HG02943 (cell line): ENCODE measurements at regions not wholly inside any gene's neighbourhood (a gene's known extent, or its start where the extent isn't known, plus 50 kb on each side); places are given as distances from the start of the nearest gene placed in this dataset.

Source experiments
- ATAC-seq: cut with Tn5 transposase; IDR thresholded peaks from one replicate; pipeline ENCODE4 v1.9.1; 2021; ENCODE audit warnings: mild to moderate bottlenecking, low read depth, moderate library complexity; ENCODE audit not compliant: unreplicated experiment

GRCh38 chr16:56140645-56141044 is 50.6 kb upstream of the GNAO1 start:
- no peak for ATAC-seq

DNA sequence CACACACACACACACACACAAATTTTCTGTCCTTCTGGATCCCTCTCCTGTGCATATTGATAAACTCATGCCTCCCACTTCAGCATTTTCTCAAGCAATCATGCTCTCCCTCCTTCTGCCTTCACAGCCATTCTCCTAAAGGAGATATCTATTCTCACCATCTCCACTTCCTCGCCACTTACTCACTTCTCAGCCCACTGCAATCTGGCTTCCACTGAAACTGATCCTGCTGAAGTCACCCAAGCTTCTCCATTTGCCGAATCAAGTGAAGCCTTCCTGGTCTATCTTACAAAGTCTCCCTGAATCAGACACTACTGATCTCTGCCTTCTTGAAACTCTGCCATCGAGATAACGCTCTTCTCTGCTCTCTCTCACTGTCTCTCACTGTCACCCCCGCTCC is 54.0 kb upstream of the GNAO1 start:
- no peak for ATAC-seq

- no peak for ATAC-seq
These were observed 55.0 kb upstream of the GNAO1 start for GRCh38 chr16:56136256-56136655.

DNA sequence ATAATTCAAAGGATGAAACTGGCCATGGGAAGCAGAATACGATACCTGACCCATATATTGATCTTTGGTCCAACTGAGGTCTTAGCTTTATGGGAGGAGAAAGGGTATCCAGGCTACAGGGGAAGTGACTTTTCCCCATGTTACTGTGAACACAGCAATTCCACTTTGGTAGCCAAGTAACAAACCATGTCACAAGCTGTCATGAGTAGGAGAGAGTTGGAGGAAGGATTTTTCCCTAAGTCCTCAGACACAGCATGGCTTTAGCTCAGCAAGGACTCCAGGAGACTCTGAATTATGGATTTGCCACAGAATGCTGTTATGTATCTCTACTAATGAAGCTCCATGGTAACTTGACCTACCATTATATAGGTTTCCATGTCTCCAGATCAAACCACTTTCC is 56.5 kb upstream of the GNAO1 start:
- ATAC-seq: no peak

DNA sequence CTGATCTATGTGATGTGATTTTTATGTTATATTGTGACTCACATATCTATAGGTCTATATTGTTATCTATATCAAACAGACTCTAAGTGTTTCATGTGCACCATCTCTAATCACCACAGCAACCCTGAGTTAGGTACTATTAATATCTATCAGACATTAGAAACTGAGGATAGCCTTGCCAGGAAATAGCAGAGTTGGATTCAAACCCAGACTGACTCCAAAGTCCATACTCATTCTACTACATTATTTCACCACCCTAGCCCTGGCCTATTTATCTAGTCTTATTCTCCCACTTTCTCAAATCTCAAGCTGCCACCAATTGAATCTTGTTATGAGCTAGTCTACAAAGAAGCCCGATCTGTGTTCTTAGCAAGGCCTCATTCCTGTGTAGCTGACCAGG is 65.4 kb upstream of the GNAO1 start:
- ATAC-seq: no peak

GRCh38 chr16:56122251-56122650 is 69.0 kb upstream of the GNAO1 start:
- ATAC-seq: no peak

GRCh38 chr16:56121156-56121500 is 70.2 kb upstream of the GNAO1 start:
- ATAC-seq: no peak

- ATAC-seq: no peak
These were observed 70.7 kb upstream of the GNAO1 start for GRCh38 chr16:56120447-56121155.

DNA sequence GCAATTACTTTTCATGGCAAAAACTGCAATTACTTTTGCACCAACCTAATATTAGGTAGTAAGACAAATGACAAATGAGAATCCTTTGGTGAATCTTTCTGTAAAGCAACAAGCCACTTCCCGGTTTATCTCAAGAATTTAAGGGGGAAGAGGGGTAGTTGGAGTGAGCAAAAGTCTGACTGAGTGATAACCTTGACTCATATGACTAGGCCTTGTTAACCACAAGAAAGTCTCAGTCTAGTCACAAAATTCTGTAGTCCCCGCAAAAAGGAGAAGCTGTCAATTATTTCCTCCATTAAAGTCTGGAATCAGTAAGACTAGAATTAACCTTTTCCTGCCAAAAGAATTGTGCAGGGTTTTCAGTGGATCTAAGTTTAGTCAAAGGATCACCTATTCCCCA is 72.2 kb upstream of the GNAO1 start:
- ATAC-seq: no peak

- no peak for ATAC-seq
These were observed 74.7 kb upstream of the GNAO1 start for GRCh38 chr16:56116577-56116964.

GRCh38 chr16:56115817-56116576 is 75.3 kb upstream of the GNAO1 start:
- no peak for ATAC-seq

DNA sequence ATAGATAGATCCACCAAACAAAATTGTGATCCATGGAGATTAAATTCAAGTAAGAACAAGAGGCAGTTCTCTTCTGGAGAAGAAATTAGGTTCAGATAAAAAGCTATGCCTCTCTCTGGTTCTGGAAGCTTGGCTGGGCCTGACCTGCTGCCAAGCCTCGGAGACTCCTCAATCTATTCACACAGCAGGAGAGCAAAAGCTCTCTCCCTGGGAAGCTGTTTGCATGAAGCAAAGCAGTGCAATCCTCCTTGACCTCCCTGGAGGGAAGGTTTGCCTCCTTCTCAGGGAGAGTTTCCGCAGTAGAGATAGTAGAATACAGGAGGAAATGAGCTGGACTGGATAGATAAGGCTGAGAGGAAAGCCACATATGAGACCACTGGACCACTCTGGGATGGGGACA is 78.1 kb upstream of the GNAO1 start:
- no peak for ATAC-seq

DNA sequence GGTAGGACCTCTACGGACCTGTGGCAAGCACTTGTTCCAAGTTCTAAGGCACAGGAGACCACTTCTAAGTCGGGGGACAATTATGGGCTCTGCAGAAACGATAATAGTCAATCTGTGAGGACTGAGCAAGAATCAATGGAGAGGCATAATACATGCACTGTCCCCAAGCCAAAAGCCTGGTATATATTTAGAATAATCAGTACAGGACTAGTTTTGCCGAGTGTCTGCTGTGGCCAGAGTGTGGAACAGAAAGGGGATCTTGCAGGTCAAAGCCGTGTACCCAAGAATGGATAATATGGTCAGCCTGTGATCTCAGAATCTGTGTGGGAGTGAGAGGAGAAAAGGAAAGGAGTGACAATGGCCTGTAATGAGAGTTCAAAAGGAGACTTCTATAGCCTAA is 80.2 kb upstream of the GNAO1 start:
- no peak for ATAC-seq

DNA sequence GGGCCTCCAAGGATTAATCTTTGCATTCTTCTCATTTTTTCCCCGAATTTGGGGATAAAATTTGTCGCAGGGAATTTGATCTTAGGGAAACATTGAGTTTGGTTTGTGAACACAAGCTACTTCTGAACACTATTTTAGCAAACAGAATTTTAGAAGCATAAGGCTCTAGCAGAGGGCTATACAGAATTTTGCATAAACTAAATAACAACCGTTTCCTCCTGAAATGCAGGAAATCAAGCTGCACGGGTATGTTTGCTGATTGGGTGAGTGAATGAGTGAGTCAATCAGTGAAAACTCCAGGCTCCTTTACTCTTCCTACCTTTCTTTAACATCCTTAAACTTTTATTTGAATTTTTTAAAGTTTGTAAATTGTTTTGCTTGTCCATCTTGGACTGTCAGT is 81.3 kb upstream of the GNAO1 start:
- no peak for ATAC-seq

- no peak for ATAC-seq
These were observed 82.1 kb upstream of the GNAO1 start for GRCh38 chr16:56109205-56109604.

DNA sequence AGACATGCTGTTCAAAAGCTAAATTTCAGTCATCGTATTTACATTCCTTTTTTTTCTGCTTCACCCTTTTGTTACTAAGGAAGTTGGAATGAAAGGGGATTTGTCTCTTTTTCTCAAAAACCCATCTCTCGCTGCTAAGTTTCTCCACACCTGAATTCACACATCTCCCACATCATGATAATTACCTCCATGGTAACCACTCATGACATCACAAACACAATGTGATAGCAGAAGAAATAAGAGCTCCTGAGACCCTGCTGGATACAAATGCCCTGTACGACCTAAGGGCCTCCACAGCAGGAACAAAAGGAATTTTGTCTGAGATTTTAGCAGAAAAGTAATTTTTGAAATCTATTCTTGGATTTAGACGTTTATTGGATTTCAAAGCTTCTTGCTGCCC is 82.6 kb upstream of the GNAO1 start:
- ATAC-seq: no peak

DNA sequence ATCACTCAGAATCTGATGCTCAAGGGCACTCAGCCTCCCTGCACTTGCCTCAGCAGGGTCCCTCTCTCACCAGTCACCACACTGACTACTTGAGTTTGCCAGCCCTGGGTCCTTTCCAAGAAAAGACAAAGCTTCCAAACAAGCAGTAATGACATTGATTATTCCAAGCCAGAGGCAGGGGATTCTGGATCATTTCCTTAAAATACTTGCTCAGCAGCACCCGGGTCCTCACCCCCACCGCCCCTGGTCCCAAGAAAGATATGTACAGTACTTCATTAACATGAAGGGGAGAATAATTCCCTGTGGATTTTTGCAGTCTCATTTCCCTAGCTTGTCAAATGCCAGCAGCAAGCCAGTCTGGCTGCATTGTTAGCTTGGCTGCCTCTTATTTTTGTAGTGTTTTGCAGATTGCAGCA is 83.2 kb upstream of the GNAO1 start:
- no peak for ATAC-seq

GRCh38 chr16:56106527-56106926 is 84.8 kb upstream of the GNAO1 start:
- ATAC-seq: no peak

DNA sequence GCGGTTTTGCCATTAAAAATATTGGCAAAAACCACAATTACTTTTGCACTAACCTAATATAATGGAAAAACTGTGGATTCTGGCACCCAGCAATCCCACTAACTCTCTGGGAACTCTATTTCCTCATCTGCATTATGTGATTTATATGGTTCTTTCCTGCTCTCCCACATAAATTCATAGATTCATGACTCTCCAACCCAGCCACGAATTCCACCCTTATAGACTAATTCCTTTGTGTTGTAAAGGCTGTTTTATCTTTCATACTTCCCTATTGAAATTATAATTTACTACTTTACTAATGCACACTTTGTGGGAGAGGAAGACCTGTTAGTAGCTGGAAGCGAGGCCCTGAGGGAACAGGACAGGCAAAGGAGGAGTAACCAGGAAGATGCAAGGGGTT is 88.4 kb upstream of the GNAO1 start:
- no peak for ATAC-seq

- ATAC-seq: no peak
These were observed 89.1 kb upstream of the GNAO1 start for GRCh38 chr16:56102183-56102686.

GRCh38 chr16:56101480-56101879 is 89.8 kb upstream of the GNAO1 start:
- ATAC-seq: no peak

GRCh38 chr16:56097306-56097705 is 94.0 kb upstream of the GNAO1 start:
- no peak for ATAC-seq
